ENCODE measurements at regions not wholly inside any gene's neighbourhood (a gene's known extent, or its start where the extent isn't known, plus 50 kb on each side); places are given as distances from the start of the nearest gene placed in this dataset.

- H4K20me1 ChIP-seq (ENCODE audit: insufficient read depth, low read length), result no peaks in the 10 kb centered on the region
- FAIRE-seq (no peak), DNase-seq (ENCODE audit: low read depth) (no peak)
- H3K27me3 ChIP-seq (ENCODE audit: insufficient read depth, low read length), result no peaks in the 10 kb centered on the region
- H3K79me2 ChIP-seq (ENCODE audit: insufficient read depth, low read length), result no peaks in the 10 kb centered on the region
- H3K9me3 Mint-ChIP-seq (ENCODE audit: unreplicated experiment), result no peaks in the 10 kb centered on the region
- no peak overlapping the region for H3K27ac Mint-ChIP-seq (ENCODE audit: unreplicated experiment)
- H2AFZ ChIP-seq (ENCODE audit: low read depth, low read length), result no peak overlapping the region
- no peaks in the 10 kb centered on the region for H3K9me3 ChIP-seq (ENCODE audit: insufficient read depth, low read depth, low read length)
- no peaks in the 10 kb centered on the region for H3K36me3 Mint-ChIP-seq (ENCODE audit: low read depth, unreplicated experiment)
- H3K4me3 Mint-ChIP-seq (ENCODE audit: unreplicated experiment), result no peak overlapping the region
- no peaks in the 10 kb centered on the region for H3K4me1 ChIP-seq (ENCODE audit: insufficient read depth, low read length)
- no peaks in the 10 kb centered on the region for H3K36me3 ChIP-seq (ENCODE audit: insufficient read depth, low read length)
- no peaks in the 10 kb centered on the region for H3K27me3 Mint-ChIP-seq (ENCODE audit: low read depth, unreplicated experiment)
- H3K4me1 Mint-ChIP-seq (ENCODE audit: low read depth, unreplicated experiment), result no peaks in the 10 kb centered on the region
- H3K4me3 ChIP-seq (ENCODE audit: insufficient read depth, low read depth, low read length), result no peak overlapping the region
- H3K9ac ChIP-seq (ENCODE audit: low read length), result no peak overlapping the region
- no peak overlapping the region for H3K4me2 ChIP-seq (ENCODE audit: low read length)
- TF ChIP-seq EZH2 (IDR thresholded peaks at IDR 0.05; ENCODE audit: insufficient read depth, low read length), result no peak
- TF ChIP-seq, protein P1, sequence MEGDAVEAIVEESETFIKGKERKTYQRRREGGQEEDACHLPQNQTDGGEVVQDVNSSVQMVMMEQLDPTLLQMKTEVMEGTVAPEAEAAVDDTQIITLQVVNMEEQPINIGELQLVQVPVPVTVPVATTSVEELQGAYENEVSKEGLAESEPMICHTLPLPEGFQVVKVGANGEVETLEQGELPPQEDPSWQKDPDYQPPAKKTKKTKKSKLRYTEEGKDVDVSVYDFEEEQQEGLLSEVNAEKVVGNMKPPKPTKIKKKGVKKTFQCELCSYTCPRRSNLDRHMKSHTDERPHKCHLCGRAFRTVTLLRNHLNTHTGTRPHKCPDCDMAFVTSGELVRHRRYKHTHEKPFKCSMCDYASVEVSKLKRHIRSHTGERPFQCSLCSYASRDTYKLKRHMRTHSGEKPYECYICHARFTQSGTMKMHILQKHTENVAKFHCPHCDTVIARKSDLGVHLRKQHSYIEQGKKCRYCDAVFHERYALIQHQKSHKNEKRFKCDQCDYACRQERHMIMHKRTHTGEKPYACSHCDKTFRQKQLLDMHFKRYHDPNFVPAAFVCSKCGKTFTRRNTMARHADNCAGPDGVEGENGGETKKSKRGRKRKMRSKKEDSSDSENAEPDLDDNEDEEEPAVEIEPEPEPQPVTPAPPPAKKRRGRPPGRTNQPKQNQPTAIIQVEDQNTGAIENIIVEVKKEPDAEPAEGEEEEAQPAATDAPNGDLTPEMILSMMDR (IDR thresholded peaks at IDR 0.05; ENCODE audit: insufficient read depth, low read depth, low read length), result no peak
- no peak overlapping the region for H3K27ac ChIP-seq (ENCODE audit: low read depth, low read length)
Observed at GRCh38 chr6:126529637-126530362, 189.9 kb downstream of the CENPW start.

DNA sequence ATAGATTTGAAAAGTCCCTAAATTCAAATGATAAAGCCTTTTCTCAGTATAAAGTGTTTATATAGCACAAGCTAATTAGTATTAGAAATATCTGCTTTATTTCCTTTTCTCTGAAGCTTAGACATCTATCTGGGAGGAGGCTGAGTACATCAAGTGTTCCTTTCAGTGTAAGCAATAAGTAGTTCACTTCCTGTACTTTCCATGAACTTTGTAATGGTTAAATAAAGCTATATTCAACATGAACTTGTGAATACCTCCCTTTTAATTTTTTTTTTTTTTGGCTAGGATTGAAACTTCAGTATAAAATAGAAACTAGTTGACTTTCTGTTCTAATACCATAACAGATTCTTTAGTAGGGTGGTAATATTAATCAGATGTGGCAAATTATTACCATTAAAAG is 190.9 kb downstream of the CENPW start:
- no peaks in the 10 kb centered on the region for H3K9me3 Mint-ChIP-seq (ENCODE audit: unreplicated experiment)
- H3K36me3 Mint-ChIP-seq (ENCODE audit: low read depth, unreplicated experiment), result no peaks in the 10 kb centered on the region
- DNase-seq (ENCODE audit: low read depth) (no peak), FAIRE-seq (no peak)
- H3K27me3 Mint-ChIP-seq (ENCODE audit: low read depth, unreplicated experiment), result no peaks in the 10 kb centered on the region
- no peak overlapping the region for H3K4me2 ChIP-seq (ENCODE audit: low read length)
- no peak overlapping the region for H2AFZ ChIP-seq (ENCODE audit: low read depth, low read length)
- H3K4me1 Mint-ChIP-seq (ENCODE audit: low read depth, unreplicated experiment), result no peaks in the 10 kb centered on the region
- H3K4me3 ChIP-seq (ENCODE audit: insufficient read depth, low read depth, low read length), result no peak overlapping the region
- H3K27ac Mint-ChIP-seq (ENCODE audit: unreplicated experiment), result no peak overlapping the region
- no peaks in the 10 kb centered on the region for H3K79me2 ChIP-seq (ENCODE audit: insufficient read depth, low read length)
- TF ChIP-seq, protein P1 (IDR thresholded peaks at IDR 0.05; ENCODE audit: insufficient read depth, low read depth, low read length), result no peak
- TF ChIP-seq EZH2 (IDR thresholded peaks at IDR 0.05; ENCODE audit: insufficient read depth, low read length), result no peak
- H3K4me3 Mint-ChIP-seq (ENCODE audit: unreplicated experiment), result no peak overlapping the region
- no peaks in the 10 kb centered on the region for H4K20me1 ChIP-seq (ENCODE audit: insufficient read depth, low read length)
- no peaks in the 10 kb centered on the region for H3K27me3 ChIP-seq (ENCODE audit: insufficient read depth, low read length)
- no peaks in the 10 kb centered on the region for H3K9me3 ChIP-seq (ENCODE audit: insufficient read depth, low read depth, low read length)
- H3K4me1 ChIP-seq (ENCODE audit: insufficient read depth, low read length), result no peaks in the 10 kb centered on the region
- H3K27ac ChIP-seq (ENCODE audit: low read depth, low read length), result no peak overlapping the region
- no peaks in the 10 kb centered on the region for H3K36me3 ChIP-seq (ENCODE audit: insufficient read depth, low read length)
- no peak overlapping the region for H3K9ac ChIP-seq (ENCODE audit: low read length)

- Histone ChIP-seq H3K4me1 (ENCODE audit: insufficient read depth, low read length) (no peaks in the 10 kb centered on the region), H2AFZ (ENCODE audit: low read depth, low read length) (no peak overlapping the region), H3K27me3 (ENCODE audit: insufficient read depth, low read length) (no peaks in the 10 kb centered on the region), H3K27ac (ENCODE audit: low read depth, low read length) (no peak overlapping the region), H3K36me3 (ENCODE audit: insufficient read depth, low read length) (no peaks in the 10 kb centered on the region), H3K4me3 (ENCODE audit: insufficient read depth, low read depth, low read length) (no peak overlapping the region), H3K9me3 (ENCODE audit: insufficient read depth, low read depth, low read length) (no peaks in the 10 kb centered on the region), H3K79me2 (ENCODE audit: insufficient read depth, low read length) (no peaks in the 10 kb centered on the region), H3K4me2 (ENCODE audit: low read length) (no peak overlapping the region), H3K9ac (ENCODE audit: low read length) (no peak overlapping the region), H4K20me1 (ENCODE audit: insufficient read depth, low read length) (no peaks in the 10 kb centered on the region)
- Mint-ChIP-seq H3K27ac (ENCODE audit: unreplicated experiment) (no peak overlapping the region), H3K36me3 (ENCODE audit: low read depth, unreplicated experiment) (no peaks in the 10 kb centered on the region), H3K4me3 (ENCODE audit: unreplicated experiment) (no peak overlapping the region), H3K4me1 (ENCODE audit: low read depth, unreplicated experiment) (no peaks in the 10 kb centered on the region), H3K9me3 (ENCODE audit: unreplicated experiment) (no peaks in the 10 kb centered on the region), H3K27me3 (ENCODE audit: low read depth, unreplicated experiment) (no peaks in the 10 kb centered on the region)
- no peak for FAIRE-seq
- no peak for DNase-seq (ENCODE audit: low read depth)
- TF ChIP-seq EZH2 (IDR thresholded peaks at IDR 0.05; ENCODE audit: insufficient read depth, low read length), result no peak
- TF ChIP-seq, protein P1 (IDR thresholded peaks at IDR 0.05; ENCODE audit: insufficient read depth, low read depth, low read length), result no peak
Observed at GRCh38 chr6:126531286-126531685, 191.4 kb downstream of the CENPW start.
